ENCODE measurements at regions not wholly inside any gene's neighbourhood (a gene's known extent, or its start where the extent isn't known, plus 50 kb on each side); places are given as distances from the start of the nearest gene placed in this dataset.

GRCh38 chr9:80569236-80569635 is 997.5 kb downstream of the TLE4 start:
- peaks cover 7% of the 10 kb centered on the region for H3K9me3 Mint-ChIP-seq (ENCODE audit: low read depth, unreplicated experiment)
- CTCF ChIA-PET, result no interaction called here
- no peak overlapping the region for H3K4me3 Mint-ChIP-seq (ENCODE audit: low read depth, unreplicated experiment)
- no TSS peak for BruUV-seq (replicated peaks)
- TF ChIP-seq CTCF (IDR thresholded peaks at IDR 0.05; ENCODE audit: unreplicated experiment), result no peak
- no peaks in the 10 kb centered on the region for H3K27me3 Mint-ChIP-seq (ENCODE audit: unreplicated experiment)
- DNase-seq, result no peak
- no peak overlapping the region for H3K27ac Mint-ChIP-seq (ENCODE audit: unreplicated experiment)
- no peaks in the 10 kb centered on the region for H3K36me3 Mint-ChIP-seq (ENCODE audit: insufficient read depth, unreplicated experiment)
- H3K4me1 Mint-ChIP-seq (ENCODE audit: low read depth, unreplicated experiment), result no peaks in the 10 kb centered on the region
- intact Hi-C loops (cut with micrococcal nuclease; ENCODE audit: unreplicated experiment), result no loop called here

GRCh38 chr9:80561526-80561925 is 989.8 kb downstream of the TLE4 start:
- Mint-ChIP-seq H3K27ac (ENCODE audit: unreplicated experiment) (no peak overlapping the region), H3K9me3 (ENCODE audit: low read depth, unreplicated experiment) (no peaks in the 10 kb centered on the region), H3K36me3 (ENCODE audit: insufficient read depth, unreplicated experiment) (no peaks in the 10 kb centered on the region), H3K27me3 (ENCODE audit: unreplicated experiment) (no peaks in the 10 kb centered on the region), H3K4me3 (ENCODE audit: low read depth, unreplicated experiment) (no peak overlapping the region), H3K4me1 (ENCODE audit: low read depth, unreplicated experiment) (no peaks in the 10 kb centered on the region)
- intact Hi-C loops (cut with micrococcal nuclease; ENCODE audit: unreplicated experiment), result no loop called here
- CTCF ChIA-PET, result no interaction called here
- no peak for DNase-seq
- BruUV-seq (replicated peaks), result no TSS peak
- TF ChIP-seq CTCF (IDR thresholded peaks at IDR 0.05; ENCODE audit: unreplicated experiment), result no peak

- no peaks in the 10 kb centered on the region for H3K27me3 Mint-ChIP-seq (ENCODE audit: unreplicated experiment)
- BruUV-seq (replicated peaks), result no TSS peak
Observed at GRCh38 chr9:80560976-80561375, 989.2 kb downstream of the TLE4 start.

GRCh38 chr9:80557256-80557655 is 985.5 kb downstream of the TLE4 start:
- no peak overlapping the region for H3K4me3 Mint-ChIP-seq (ENCODE audit: low read depth, unreplicated experiment)
- no peak for DNase-seq
- intact Hi-C loops (cut with micrococcal nuclease; ENCODE audit: unreplicated experiment), result no loop called here
- H3K4me1 Mint-ChIP-seq (ENCODE audit: low read depth, unreplicated experiment), result no peaks in the 10 kb centered on the region
- H3K36me3 Mint-ChIP-seq (ENCODE audit: insufficient read depth, unreplicated experiment), result no peaks in the 10 kb centered on the region
- TF ChIP-seq CTCF (IDR thresholded peaks at IDR 0.05; ENCODE audit: unreplicated experiment), result no peak
- no peak overlapping the region for H3K27ac Mint-ChIP-seq (ENCODE audit: unreplicated experiment)
- BruUV-seq (replicated peaks), result no TSS peak
- H3K27me3 Mint-ChIP-seq (ENCODE audit: unreplicated experiment), result no peaks in the 10 kb centered on the region
- CTCF ChIA-PET, result no interaction called here
- H3K9me3 Mint-ChIP-seq (ENCODE audit: low read depth, unreplicated experiment), result no peaks in the 10 kb centered on the region

More at GRCh38 chr9:80560976-80561375, 989.2 kb downstream of the TLE4 start:
- CTCF ChIA-PET, result no interaction called here
- intact Hi-C loops (cut with micrococcal nuclease; ENCODE audit: unreplicated experiment), result no loop called here
- no peak for DNase-seq
- Mint-ChIP-seq H3K4me1 (ENCODE audit: low read depth, unreplicated experiment) (no peaks in the 10 kb centered on the region), H3K4me3 (ENCODE audit: low read depth, unreplicated experiment) (no peak overlapping the region), H3K9me3 (ENCODE audit: low read depth, unreplicated experiment) (no peaks in the 10 kb centered on the region), H3K27ac (ENCODE audit: unreplicated experiment) (no peak overlapping the region), H3K36me3 (ENCODE audit: insufficient read depth, unreplicated experiment) (no peaks in the 10 kb centered on the region)
- TF ChIP-seq CTCF (IDR thresholded peaks at IDR 0.05; ENCODE audit: unreplicated experiment), result no peak

GRCh38 chr9:80556631-80557030 is 984.9 kb downstream of the TLE4 start:
- H3K36me3 Mint-ChIP-seq (ENCODE audit: insufficient read depth, unreplicated experiment), result no peaks in the 10 kb centered on the region
- no TSS peak for BruUV-seq (replicated peaks)
- DNase-seq, result no peak
- H3K4me3 Mint-ChIP-seq (ENCODE audit: low read depth, unreplicated experiment), result no peak overlapping the region
- no peaks in the 10 kb centered on the region for H3K27me3 Mint-ChIP-seq (ENCODE audit: unreplicated experiment)
- H3K9me3 Mint-ChIP-seq (ENCODE audit: low read depth, unreplicated experiment), result no peaks in the 10 kb centered on the region
- TF ChIP-seq CTCF (IDR thresholded peaks at IDR 0.05; ENCODE audit: unreplicated experiment), result no peak
- CTCF ChIA-PET, result no interaction called here
- intact Hi-C loops (cut with micrococcal nuclease; ENCODE audit: unreplicated experiment), result no loop called here
- no peaks in the 10 kb centered on the region for H3K4me1 Mint-ChIP-seq (ENCODE audit: low read depth, unreplicated experiment)
- no peak overlapping the region for H3K27ac Mint-ChIP-seq (ENCODE audit: unreplicated experiment)
